Fibroblast of lung (primary cell): ENCODE measurements at regions not wholly inside any gene's neighbourhood (a gene's known extent, or its start where the extent isn't known, plus 50 kb on each side); places are given as distances from the start of the nearest gene placed in this dataset.
A peak's percentile ranks its signal among the peaks of the same experiment; 100 is the strongest.

ENCODE experiments used
- DNase-seq, 2 donors: peaks; one replicate each; pipeline versions ENCODE4 v3.0.0 to v3.0.0-alpha.2; 2010; ENCODE audit warnings: low read depth in 2 of 2
- H2AFZ ChIP-seq: 2 replicates; pipeline ENCODE4 v1.5.1; 2012; ENCODE audit warnings: low read length, control low read depth, inconsistent platforms
- H3K27ac ChIP-seq: 2 replicates; pipeline ENCODE4 v1.5.1; 2011; ENCODE audit warnings: low read length, control low read depth; ENCODE audit not compliant: insufficient read depth
- H3K27me3 ChIP-seq: 2 replicates; pipeline ENCODE4 v1.5.1; 2011; ENCODE audit warnings: mild to moderate bottlenecking, low read length; ENCODE audit not compliant: control insufficient read depth, insufficient read depth
- H3K36me3 ChIP-seq: 2 replicates; pipeline ENCODE4 v1.5.1; 2011; ENCODE audit warnings: low read length; ENCODE audit not compliant: control insufficient read depth, insufficient read depth
- H3K4me1 ChIP-seq: 2 replicates; pipeline ENCODE4 v1.5.1; 2011; ENCODE audit warnings: low read length; ENCODE audit not compliant: control insufficient read depth, insufficient read depth; ENCODE audit errors: extremely low read depth
- H3K4me2 ChIP-seq: 2 replicates; pipeline ENCODE4 v1.5.1; 2011; ENCODE audit warnings: low read length, control low read depth; ENCODE audit not compliant: insufficient read depth; ENCODE audit errors: extremely low read depth
- H3K4me3 ChIP-seq, 4 experiments: fragments of 200-600 bp in 1 of 4; sonication (generic) in 1 of 4; replicated peaks in 1 of 4; 2 replicates each; pipeline ENCODE4 v1.5.1; 2011 to 2016; ENCODE audit warnings: low read length in 4 of 4, low read depth in 3 of 4, mild to moderate bottlenecking in 3 of 4, control low read depth in 2 of 4, inconsistent platforms in 1 of 4, mixed read lengths in 1 of 4; ENCODE audit not compliant: insufficient read depth in 1 of 4; ENCODE audit errors: control extremely low read depth in 1 of 4
- H3K79me2 ChIP-seq: 2 replicates; pipeline ENCODE4 v1.5.1; 2012; ENCODE audit warnings: mild to moderate bottlenecking, low read length, inconsistent platforms; ENCODE audit not compliant: control insufficient read depth, insufficient read depth
- H3K9ac ChIP-seq: 2 replicates; pipeline ENCODE4 v1.5.1; 2011; ENCODE audit warnings: mild to moderate bottlenecking, low read length, control low read depth; ENCODE audit not compliant: insufficient read depth
- H3K9me3 ChIP-seq: 2 replicates; pipeline ENCODE4 v1.5.1; 2012; ENCODE audit warnings: low read depth, low read length; ENCODE audit not compliant: control insufficient read depth, insufficient read depth
- H4K20me1 ChIP-seq: 2 replicates; pipeline ENCODE4 v1.5.1; 2011; ENCODE audit warnings: low read length; ENCODE audit not compliant: control insufficient read depth, insufficient read depth; ENCODE audit errors: extremely low read depth
- CTCF ChIP-seq, 2 donors: IDR thresholded peaks in 1 of 2; conservative IDR thresholded peaks in 1 of 2; 1 replicate in 1 of 2; 2 replicates in 1 of 2; pipeline ENCODE4 v1.5.1; 2011 to 2012; ENCODE audit warnings: low read length in 2 of 2, control low read depth in 1 of 2, inconsistent platforms in 1 of 2, low read depth in 1 of 2, mild to moderate bottlenecking in 1 of 2
- EZH2 ChIP-seq: IDR thresholded peaks from 2 replicates; pipeline ENCODE4 v1.5.1; 2012; ENCODE audit warnings: low read length, control low read depth, mild to moderate bottlenecking; ENCODE audit errors: missing control alignments

GRCh38 chr1:195954848-195955247, 653.4 kb downstream of the KCNT2 start:
- Histone ChIP-seq H3K9ac (no peak overlapping the region), H3K9me3 (no peaks in the 10 kb centered on the region), H3K27me3 (no peaks in the 10 kb centered on the region), H4K20me1 (no peaks in the 10 kb centered on the region), H2AFZ (no peak overlapping the region), H3K4me3 (no peak overlapping the region), H3K27ac (no peak overlapping the region), H3K4me2 (no peak overlapping the region), H3K36me3 (no peaks in the 10 kb centered on the region), H3K79me2 (no peaks in the 10 kb centered on the region), H3K4me1 (no peaks in the 10 kb centered on the region)
- DNase-seq = peak in 1 of 2 donors; percentile 9
- no peak for TF ChIP-seq EZH2
- TF ChIP-seq CTCF (conservative IDR thresholded peaks at IDR 0.05 in 1 of 2, IDR thresholded peaks at IDR 0.05 in 1 of 2; ENCODE audit: low read depth in 1 of 2, low read length in 2 of 2) = no peak

GRCh38 chr1:195951313-195951712, 656.9 kb downstream of the KCNT2 start:
- Histone ChIP-seq H3K9ac (no peak overlapping the region), H3K79me2 (no peaks in the 10 kb centered on the region)

GRCh38 chr1:195948123-195948895, 659.9 kb downstream of the KCNT2 start:
- H3K27me3 ChIP-seq = no peaks in the 10 kb centered on the region
- H3K9me3 ChIP-seq = no peaks in the 10 kb centered on the region
- H4K20me1 ChIP-seq = no peaks in the 10 kb centered on the region
- TF ChIP-seq EZH2 = no peak
- TF ChIP-seq CTCF (conservative IDR thresholded peaks at IDR 0.05 in 1 of 2, IDR thresholded peaks at IDR 0.05 in 1 of 2; ENCODE audit: low read depth in 1 of 2, low read length in 2 of 2) = no peak
- H3K9ac ChIP-seq = no peak overlapping the region
- H3K4me3 ChIP-seq = no peak overlapping the region
- DNase-seq = no peak
- H3K4me2 ChIP-seq = no peak overlapping the region
- H3K4me1 ChIP-seq = no peaks in the 10 kb centered on the region
- no peaks in the 10 kb centered on the region for H3K79me2 ChIP-seq
- no peak overlapping the region for H3K27ac ChIP-seq
- H2AFZ ChIP-seq = no peak overlapping the region
- H3K36me3 ChIP-seq = no peaks in the 10 kb centered on the region

More at GRCh38 chr1:195951313-195951712, 656.9 kb downstream of the KCNT2 start:
- DNase-seq = no peak
- Histone ChIP-seq H3K27ac (no peak overlapping the region), H2AFZ (no peak overlapping the region), H3K27me3 (no peaks in the 10 kb centered on the region), H3K4me1 (no peaks in the 10 kb centered on the region), H4K20me1 (no peaks in the 10 kb centered on the region), H3K36me3 (no peaks in the 10 kb centered on the region), H3K4me2 (no peak overlapping the region), H3K9me3 (no peaks in the 10 kb centered on the region), H3K4me3 (no peak overlapping the region)
- TF ChIP-seq CTCF (conservative IDR thresholded peaks at IDR 0.05 in 1 of 2, IDR thresholded peaks at IDR 0.05 in 1 of 2; ENCODE audit: low read depth in 1 of 2, low read length in 2 of 2) (no peak), EZH2 (no peak)
